HCT116 (cell line): ENCODE measurements at regions not wholly inside any gene's neighbourhood (a gene's known extent, or its start where the extent isn't known, plus 50 kb on each side); places are given as distances from the start of the nearest gene placed in this dataset.

Experiments
- ATAC-seq: fragments of 200-7000 bp; cut with Tn5 transposase; 2 replicates; pipeline ENCODE4 v1.9.1; 2020; ENCODE audit warnings: mild to moderate bottlenecking, moderate library complexity
- BruUV-seq: library from RNA; stranded (reverse); fragments of 400-500 nt; replicated peaks from 2 replicates; lab custom pipeline; 2021; lab: Mats Ljungman, UMichigan
- CTCF ChIA-PET: fragments of 300-600 bp; sonication (Branson Sonifier 250); formaldehyde crosslinking; loops from one replicate; lab custom pipeline; 2021; ENCODE audit warnings: antibody characterized with exemption; lab: Charles Lee
- POLR2A ChIA-PET: fragments of 300-600, 350-600 bp; sonication (Branson Sonifier 250); formaldehyde crosslinking; loops from one replicate; lab custom pipeline; 2021; ENCODE audit warnings: antibody characterized with exemption; lab: Charles Lee
- RAD21 ChIA-PET, 2 experiments: fragments of 300-600 bp; sonication (Branson Sonifier 250); formaldehyde crosslinking; loops; one replicate each; lab custom pipeline; 2023; ENCODE audit warnings: low total read pairs in 2 of 2; ENCODE audit not compliant: uncharacterized antibody in 2 of 2, unreplicated experiment in 2 of 2, low non-redundant PET in 1 of 2; lab: Charles Lee
- DNase-seq: peaks from one replicate; pipeline ENCODE4 v3.0.0-alpha.2; 2010; ENCODE audit warnings: low read depth, low spot score
- H2AFZ ChIP-seq: fragments of 200-600 bp; shearing (Covaris generic), sonication (generic); 2 replicates; pipeline ENCODE4 v1.6.1; 2017; ENCODE audit warnings: low read depth, mixed run types, mixed read lengths, antibody characterized with exemption, low read length; ENCODE audit not compliant: poor library complexity, severe bottlenecking
- H3K27ac ChIP-seq: 2 replicates; pipeline ENCODE4 v1.5.1; 2012; ENCODE audit warnings: low read depth, low read length
- H3K27me3 ChIP-seq: fragments of 200-600 bp; sonication (generic); 2 replicates; pipeline ENCODE4 v1.6.1; 2016; ENCODE audit warnings: mixed run types, low read length, mixed read lengths; ENCODE audit not compliant: insufficient read depth
- H3K36me3 ChIP-seq, 2 experiments: fragments of 200-500 bp in 1 of 2; fragments of 200-600 bp in 1 of 2; sonication (Bioruptor generic) in 1 of 2; sonication (generic) in 1 of 2; 2 replicates each; pipeline versions ENCODE4 v1.5.1 to v1.6.1; 2014 to 2016; ENCODE audit warnings: low read length in 2 of 2, inconsistent platforms in 1 of 2, mixed read lengths in 1 of 2, mixed run types in 1 of 2; ENCODE audit not compliant: insufficient read depth in 2 of 2, control insufficient read depth in 1 of 2
- H3K4me1 ChIP-seq, 2 experiments: fragments of 200-600 bp in 1 of 2; sonication (generic) in 1 of 2; 2 replicates each; pipeline versions ENCODE4 v1.5.1 to v1.6.1; 2012 to 2017; ENCODE audit warnings: low read length in 2 of 2, inconsistent platforms in 1 of 2, mild to moderate bottlenecking in 1 of 2, mixed read lengths in 1 of 2, mixed run types in 1 of 2, moderate library complexity in 1 of 2; ENCODE audit not compliant: insufficient read depth in 2 of 2, control insufficient read depth in 1 of 2
- H3K4me2 ChIP-seq: fragments of 200-600 bp; sonication (generic); 2 replicates; pipeline ENCODE4 v1.6.1; 2017; ENCODE audit warnings: mixed run types, low read length, mixed read lengths
- H3K4me3 ChIP-seq, 2 experiments: fragments of 200-600 bp in 1 of 2; sonication (generic) in 1 of 2; replicated peaks in 1 of 2; 2 replicates each; pipeline ENCODE4 v1.5.1; 2011 to 2016; ENCODE audit warnings: low read length in 2 of 2, control low read depth in 1 of 2, low read depth in 1 of 2, mild to moderate bottlenecking in 1 of 2, mixed read lengths in 1 of 2, mixed run types in 1 of 2
- H3K79me2 ChIP-seq: fragments of 200-600 bp; sonication (generic); 2 replicates; pipeline ENCODE4 v1.6.1; 2017; ENCODE audit warnings: mild to moderate bottlenecking, mixed run types, low read length, moderate library complexity, mixed read lengths; ENCODE audit not compliant: insufficient read depth
- H3K9ac ChIP-seq: fragments of 200-600 bp; sonication (generic); 2 replicates; pipeline ENCODE4 v1.6.1; 2016; ENCODE audit warnings: low read length, mixed read lengths
- H3K9me2 ChIP-seq: fragments of 200-600 bp; sonication (generic), shearing (Covaris generic); 2 replicates; pipeline ENCODE4 v1.6.1; 2017; ENCODE audit warnings: mixed run types, mild to moderate bottlenecking, moderate library complexity; ENCODE audit not compliant: insufficient read depth
- H3K9me3 ChIP-seq, 2 experiments: fragments of 200-500 bp in 1 of 2; fragments of 200-600 bp in 1 of 2; sonication (Bioruptor generic) in 1 of 2; sonication (generic) in 1 of 2; 2 replicates each; pipeline ENCODE4 v1.6.1; 2014 to 2017; ENCODE audit warnings: low read length in 2 of 2, mixed read lengths in 2 of 2, inconsistent platforms in 1 of 2, low read depth in 1 of 2, mild to moderate bottlenecking in 1 of 2, mixed run types in 1 of 2, moderate library complexity in 1 of 2; ENCODE audit not compliant: control insufficient read depth in 1 of 2, insufficient read depth in 1 of 2
- H4K20me1 ChIP-seq: fragments of 200-600 bp; sonication (generic), shearing (Covaris generic); 2 replicates; pipeline ENCODE4 v1.6.1; 2017; ENCODE audit warnings: mixed run types, mild to moderate bottlenecking, moderate library complexity; ENCODE audit not compliant: insufficient read depth
- CBX3 ChIP-seq: IDR thresholded peaks from 2 replicates; pipeline ENCODE4 v1.6.1; 2012; ENCODE audit warnings: low read depth
- CEBPB ChIP-seq: IDR thresholded peaks from 2 replicates; pipeline ENCODE4 v1.6.1; 2012; ENCODE audit warnings: low read depth
- CTCF ChIP-seq, 3 experiments: fragments of 200-600 bp in 1 of 3; sonication (generic) in 1 of 3; IDR thresholded peaks in 2 of 3; conservative IDR thresholded peaks in 1 of 3; 2 replicates each; pipeline ENCODE4 v1.5.1; 2012 to 2017; ENCODE audit warnings: low read depth in 2 of 3, low read length in 2 of 3, antibody characterized with exemption in 1 of 3, borderline replicate concordance in 1 of 3, control low read depth in 1 of 3, mild to moderate bottlenecking in 1 of 3, mixed read lengths in 1 of 3, mixed run types in 1 of 3, moderate library complexity in 1 of 3; ENCODE audit not compliant: insufficient read depth in 1 of 3
- EGR1 ChIP-seq: IDR thresholded peaks from 2 replicates; pipeline ENCODE4 v1.6.1; 2012; ENCODE audit warnings: low read depth
- ELF1 ChIP-seq: IDR thresholded peaks from 2 replicates; pipeline ENCODE4 v1.6.1; 2012; ENCODE audit warnings: low read depth, borderline replicate concordance
- EZH2 ChIP-seq: fragments of 200-600 bp; sonication (generic); IDR thresholded peaks from 2 replicates; pipeline ENCODE4 v1.6.1; 2017; ENCODE audit warnings: antibody characterized with exemption, mixed run types
- EZH2phosphoT487 ChIP-seq: fragments of 200-600 bp; IDR thresholded peaks from 2 replicates; pipeline ENCODE4 v1.6.1; 2018; ENCODE audit warnings: antibody characterized with exemption, borderline replicate concordance
- JUND ChIP-seq: IDR thresholded peaks from 2 replicates; pipeline ENCODE4 v1.6.1; 2012
- MAX ChIP-seq: IDR thresholded peaks from 2 replicates; pipeline ENCODE4 v1.6.1; 2012
- POLR2A ChIP-seq: IDR thresholded peaks from 2 replicates; pipeline ENCODE4 v1.7.0; 2011; ENCODE audit warnings: borderline replicate concordance; ENCODE audit not compliant: insufficient read depth, insufficient read length; ENCODE audit errors: extremely low read depth
- RAD21 ChIP-seq: IDR thresholded peaks from 2 replicates; pipeline ENCODE4 v1.6.1; 2012; ENCODE audit warnings: low read depth, mild to moderate bottlenecking
- REST ChIP-seq: IDR thresholded peaks from 2 replicates; pipeline ENCODE4 v1.6.1; 2012; ENCODE audit warnings: low read depth
- SIN3A ChIP-seq: IDR thresholded peaks from 2 replicates; pipeline ENCODE4 v1.6.1; 2012; ENCODE audit warnings: low read depth
- SP1 ChIP-seq: IDR thresholded peaks from 2 replicates; pipeline ENCODE4 v1.6.1; 2012; ENCODE audit warnings: low read depth
- TCF7L2 ChIP-seq: IDR thresholded peaks from 2 replicates; pipeline ENCODE4 v1.7.0; 2011; ENCODE audit warnings: borderline replicate concordance, inconsistent platforms; ENCODE audit not compliant: insufficient read depth, insufficient read length; ENCODE audit errors: extremely low read depth
- ZFX ChIP-seq: fragments of 450-650 bp; IDR thresholded peaks from 2 replicates; pipeline ENCODE4 v1.6.1; 2017
- ZNF274 ChIP-seq: fragments of 200-500 bp; sonication (Bioruptor generic); IDR thresholded peaks from 2 replicates; pipeline ENCODE4 v1.6.1; 2014; ENCODE audit warnings: mild to moderate bottlenecking, low read depth, low read length, inconsistent platforms
- intact Hi-C: fragments of 100-400 bp; cut with micrococcal nuclease; formaldehyde crosslinking; loops from 2 replicates; pipeline ENCODE4 v1.10.0; 2022

- Histone ChIP-seq H3K4me3 (no peak overlapping the region), H3K4me2 (no peak overlapping the region), H3K9me3 (no peaks in the 10 kb centered on the region), H3K79me2 (no peaks in the 10 kb centered on the region), H2AFZ (no peak overlapping the region), H3K27ac (no peak overlapping the region), H3K9me2 (no peaks in the 10 kb centered on the region), H3K4me1 (peaks cover 9 to 14% of the 10 kb centered on the region in 2 experiments), H3K36me3 (no peaks in the 10 kb centered on the region), H4K20me1 (no peaks in the 10 kb centered on the region), H3K9ac (no peak overlapping the region), H3K27me3 (no peaks in the 10 kb centered on the region)
- intact Hi-C loops, result no loop called here
- ATAC-seq (0 out of 2 replicates have a peak, but pooled peaks have one; percentile 35), DNase-seq (no peak)
- ChIA-PET POLR2A (no interaction called here), CTCF (no interaction called here), RAD21 (no interaction called here)
- BruUV-seq, result no TSS peak
- TF ChIP-seq EGR1 (no peak), ZFX (no peak), RAD21 (peak; percentile 24; the same call in 1 of the 2 replicates), ZNF274 (no peak), TCF7L2 (no peak), CBX3 (no peak)
These were observed 307.8 kb downstream of the C11orf87 start for GRCh38 chr11:109729761-109730160.

DNA sequence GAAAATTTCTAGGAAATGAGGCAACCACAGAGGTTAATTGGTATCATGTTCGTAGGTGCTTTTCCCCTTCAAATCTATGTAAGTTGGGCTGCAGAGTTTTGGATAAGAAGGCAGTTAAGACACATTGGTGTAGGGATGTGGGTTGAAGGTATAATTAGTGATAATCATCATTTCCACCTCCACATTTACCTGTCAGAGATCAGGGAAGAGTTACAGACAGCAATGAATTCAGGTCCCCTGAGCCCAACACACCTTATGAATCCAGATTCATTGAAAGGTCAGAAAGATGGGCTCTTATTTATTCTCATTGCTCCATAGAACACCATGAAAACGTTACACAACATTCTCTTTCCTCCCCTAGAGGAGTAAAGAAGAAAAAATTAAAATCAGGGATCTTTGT lies 308.7 kb downstream of the C11orf87 start:
- Histone ChIP-seq H3K9me2 (no peaks in the 10 kb centered on the region), H3K4me3 (no peak overlapping the region), H3K27me3 (no peaks in the 10 kb centered on the region), H3K36me3 (no peaks in the 10 kb centered on the region), H2AFZ (no peak overlapping the region), H3K79me2 (no peaks in the 10 kb centered on the region), H3K9me3 (no peaks in the 10 kb centered on the region), H3K4me1 (peaks cover 9 to 14% of the 10 kb centered on the region in 2 experiments), H3K9ac (no peak overlapping the region), H3K4me2 (no peak overlapping the region), H4K20me1 (no peaks in the 10 kb centered on the region), H3K27ac (no peak overlapping the region)
- RAD21 ChIA-PET, result no interaction called here
- DNase-seq, result no peak
- intact Hi-C loops, result no loop called here
- CTCF ChIA-PET, result no interaction called here
- BruUV-seq, result no TSS peak
- no peak for ATAC-seq
- POLR2A ChIA-PET, result no interaction called here
- TF ChIP-seq CEBPB, result no peak
- TF ChIP-seq EGR1, result no peak
- TF ChIP-seq CTCF (IDR thresholded peaks at IDR 0.05 in 2 of 3, conservative IDR thresholded peaks at IDR 0.05 in 1 of 3; ENCODE audit: borderline replicate concordance in 1 of 3, insufficient read depth in 1 of 3, low read depth in 2 of 3, low read length in 2 of 3), result no peak
- no peak for TF ChIP-seq SIN3A
- TF ChIP-seq TCF7L2, result no peak
- TF ChIP-seq EZH2, result no peak
- TF ChIP-seq REST, result no peak
- no peak for TF ChIP-seq SP1
- TF ChIP-seq JUND, result no peak
- no peak for TF ChIP-seq POLR2A
- no peak for TF ChIP-seq MAX
- no peak for TF ChIP-seq ELF1
- TF ChIP-seq EZH2phosphoT487, result no peak
- no peak for TF ChIP-seq ZNF274
- TF ChIP-seq CBX3, result no peak
